ENCODE measurements at regions not wholly inside any gene's neighbourhood (a gene's known extent, or its start where the extent isn't known, plus 50 kb on each side); places are given as distances from the start of the nearest gene placed in this dataset.

DNA sequence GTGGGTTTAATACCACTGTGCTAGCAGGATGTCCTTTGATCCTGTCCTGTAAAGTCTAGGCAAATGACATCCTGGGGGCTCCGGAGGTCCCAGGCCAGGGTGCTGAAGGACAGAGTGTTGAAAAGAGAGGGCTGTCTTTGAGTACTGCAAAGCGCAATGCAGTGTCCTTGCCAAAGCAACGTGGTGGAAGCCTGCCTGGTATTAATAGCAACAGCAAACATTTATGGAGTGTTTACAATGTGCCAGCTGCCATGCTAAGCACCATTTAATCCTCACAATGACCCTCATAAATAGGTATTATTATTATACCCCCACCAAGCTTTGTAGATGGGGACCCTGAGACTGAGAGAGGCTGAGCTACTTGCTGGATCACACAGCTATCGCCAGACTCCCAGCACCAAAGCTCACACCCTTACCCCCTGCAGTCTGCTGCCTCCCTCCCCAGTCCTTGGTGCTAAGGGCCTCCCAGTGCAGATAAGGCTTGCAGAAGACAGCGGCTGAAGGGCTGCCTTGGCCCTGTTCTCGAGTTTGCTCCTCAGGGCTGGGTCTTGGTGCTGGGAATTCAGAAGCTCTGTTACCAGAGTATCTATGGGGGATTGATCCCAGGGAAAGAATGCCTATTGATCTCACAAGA is 427.7 kb downstream of the FUT8 start:
- no peak for TF ChIP-seq CTCF (IDR thresholded peaks at IDR 0.05)
- TF ChIP-seq POLR2A (IDR thresholded peaks at IDR 0.05): no peak

Data from thyroid gland (tissue), 4 donors.